ENCODE measurements at regions not wholly inside any gene's neighbourhood (a gene's known extent, or its start where the extent isn't known, plus 50 kb on each side); places are given as distances from the start of the nearest gene placed in this dataset.

DNA sequence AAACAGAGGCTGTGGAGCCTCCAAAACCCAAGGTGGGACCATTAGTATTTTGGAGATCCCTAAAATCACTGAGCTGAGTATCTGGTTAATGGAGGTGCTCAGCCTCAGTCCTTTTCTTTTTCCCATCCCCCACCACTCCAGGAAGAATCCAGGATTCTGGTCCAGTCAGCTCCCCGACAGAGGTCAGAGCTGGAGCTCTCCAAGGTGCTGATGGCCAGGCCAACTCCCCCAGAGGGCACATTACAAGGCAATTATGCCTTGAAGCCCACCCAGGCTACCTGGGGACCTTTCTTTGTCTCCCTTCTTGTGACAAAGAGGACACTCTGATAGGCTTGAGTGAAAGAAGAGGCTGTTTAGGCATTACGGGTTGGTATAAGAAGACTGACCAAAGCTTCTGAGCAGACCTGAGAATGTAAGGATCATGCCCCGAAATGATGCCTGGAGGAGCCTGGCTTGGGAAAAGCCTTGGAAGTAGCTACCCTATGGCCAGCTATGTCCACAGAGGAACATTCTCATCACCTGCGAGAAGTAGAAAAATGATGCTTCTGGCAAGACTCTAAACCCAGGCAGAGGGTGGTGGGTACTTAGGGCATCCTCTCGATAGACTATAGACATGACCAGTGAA is 102.5 kb upstream of the LDAH start:
- no peaks in the 10 kb centered on the region for H3K36me3 ChIP-seq (replicated peaks)
- H3K4me3 ChIP-seq = no peak overlapping the region
- DNase-seq (ENCODE audit: low spot score in 2 of 2) = peak in 1 of 2 experiments; percentile 54
- no peaks in the 10 kb centered on the region for H3K27me3 ChIP-seq (ENCODE audit: low read depth)
- in situ Hi-C loops (cut with MboI; ENCODE audit: low sequenced_read_pairs) = no loop called here
- no peaks in the 10 kb centered on the region for H3K9me3 ChIP-seq
- no peaks in the 10 kb centered on the region for H3K4me1 ChIP-seq

DNA sequence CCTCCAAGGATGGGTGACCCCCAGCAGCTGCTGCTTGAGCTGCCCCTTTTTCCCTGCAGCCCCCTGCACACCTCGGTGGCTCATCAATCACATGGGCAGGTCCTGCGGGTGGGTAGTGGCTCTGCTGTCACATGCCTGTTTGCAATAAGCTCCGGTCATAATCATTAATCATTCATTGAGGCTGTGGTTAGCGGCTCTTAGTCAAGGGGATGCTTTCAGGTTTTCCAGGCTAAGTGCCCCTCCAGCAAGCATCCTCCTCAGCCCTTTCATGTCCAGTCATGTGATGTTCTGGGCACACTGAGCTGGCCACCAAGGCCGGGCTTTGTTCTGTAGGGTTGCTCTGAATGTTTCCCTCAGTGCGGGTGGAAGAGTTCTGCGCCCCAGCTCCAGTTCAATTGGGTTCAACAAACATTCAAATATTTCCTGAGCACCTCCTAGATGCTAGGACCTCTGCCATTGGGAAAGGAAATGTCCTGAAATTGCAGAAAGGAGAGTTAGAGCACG is 96.4 kb upstream of the LDAH start:
- no peaks in the 10 kb centered on the region for H3K4me1 ChIP-seq
- in situ Hi-C loops (cut with MboI; ENCODE audit: low sequenced_read_pairs) = no loop called here

DNA sequence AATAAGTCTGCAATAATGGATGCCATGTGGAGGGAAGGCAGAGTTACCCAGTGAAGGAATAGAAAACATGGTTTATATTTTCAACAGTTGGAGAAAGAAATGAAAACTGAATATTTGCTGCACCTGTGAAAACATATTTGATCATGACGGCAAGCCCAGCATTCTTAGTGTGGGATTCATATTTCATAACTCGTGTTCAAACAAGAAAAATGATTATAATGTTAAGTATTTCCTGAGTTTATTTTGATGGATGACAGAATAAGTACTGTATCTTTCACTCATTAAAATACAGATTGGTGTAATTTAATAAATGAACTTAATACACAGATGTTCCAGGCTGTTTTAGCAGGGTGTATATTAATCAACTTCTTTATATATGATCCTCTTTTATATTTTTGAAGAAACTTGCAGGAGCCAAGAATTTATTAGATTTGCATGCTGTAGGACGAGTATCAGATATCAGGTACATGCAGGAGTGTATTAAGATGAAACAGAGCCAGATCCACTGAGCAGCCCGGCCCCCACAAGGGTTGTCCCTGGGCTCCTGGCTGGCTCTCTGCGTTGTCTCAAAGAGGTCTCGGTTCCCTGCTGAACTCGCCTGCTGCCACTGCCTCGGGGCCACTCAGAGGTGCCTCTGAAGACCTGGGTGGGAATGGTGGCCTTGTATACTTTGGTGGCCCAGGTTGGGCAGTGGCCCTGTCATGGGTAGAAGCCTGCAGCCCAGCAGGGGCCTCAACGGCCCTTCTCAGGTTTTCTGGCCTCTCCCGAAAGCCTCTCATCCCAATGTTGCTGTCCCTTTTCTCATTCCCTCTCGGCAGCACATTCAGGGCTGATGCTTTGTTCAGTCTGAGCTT is 95.0 kb upstream of the LDAH start:
- Histone ChIP-seq H3K36me3 (replicated peaks) (no peaks in the 10 kb centered on the region), H3K4me3 (no peak overlapping the region), H3K4me1 (no peaks in the 10 kb centered on the region), H3K27me3 (ENCODE audit: low read depth) (no peaks in the 10 kb centered on the region), H3K9me3 (no peaks in the 10 kb centered on the region)
- no peak for DNase-seq (ENCODE audit: low spot score in 2 of 2)
- in situ Hi-C loops (cut with MboI; ENCODE audit: low sequenced_read_pairs) = no loop called here

More for the DNA sequence above, 96.4 kb upstream of the LDAH start:
- no peak for DNase-seq (ENCODE audit: low spot score in 2 of 2)
- H3K36me3 ChIP-seq (replicated peaks) = no peaks in the 10 kb centered on the region
- H3K4me3 ChIP-seq = no peak overlapping the region
- no peaks in the 10 kb centered on the region for H3K27me3 ChIP-seq (ENCODE audit: low read depth)
- H3K9me3 ChIP-seq = no peaks in the 10 kb centered on the region

DNA sequence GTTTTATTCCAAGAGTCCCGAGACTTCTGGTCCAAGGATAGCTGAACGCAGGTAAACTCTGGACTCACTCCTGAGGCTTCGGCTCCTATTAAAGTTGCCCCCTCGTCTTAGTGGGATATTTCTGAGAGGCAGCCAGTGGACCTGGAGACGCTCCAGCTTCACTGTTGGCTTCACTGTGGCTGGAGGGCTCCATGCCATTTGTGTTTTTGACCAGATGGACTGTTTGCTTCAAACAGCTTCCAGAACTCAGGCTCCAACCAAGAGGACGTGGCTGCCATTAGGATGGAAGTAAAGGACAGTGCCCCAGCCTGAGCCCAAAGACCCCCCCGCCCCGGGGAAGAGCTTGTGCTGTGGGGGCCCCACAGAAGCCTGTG is 94.4 kb upstream of the LDAH start:
- H3K4me1 ChIP-seq = no peaks in the 10 kb centered on the region
- no peak overlapping the region for H3K4me3 ChIP-seq
- H3K9me3 ChIP-seq = no peaks in the 10 kb centered on the region
- no peak for DNase-seq (ENCODE audit: low spot score in 2 of 2)
- in situ Hi-C loops (cut with MboI; ENCODE audit: low sequenced_read_pairs) = no loop called here
- no peaks in the 10 kb centered on the region for H3K36me3 ChIP-seq (replicated peaks)
- no peaks in the 10 kb centered on the region for H3K27me3 ChIP-seq (ENCODE audit: low read depth)

DNA sequence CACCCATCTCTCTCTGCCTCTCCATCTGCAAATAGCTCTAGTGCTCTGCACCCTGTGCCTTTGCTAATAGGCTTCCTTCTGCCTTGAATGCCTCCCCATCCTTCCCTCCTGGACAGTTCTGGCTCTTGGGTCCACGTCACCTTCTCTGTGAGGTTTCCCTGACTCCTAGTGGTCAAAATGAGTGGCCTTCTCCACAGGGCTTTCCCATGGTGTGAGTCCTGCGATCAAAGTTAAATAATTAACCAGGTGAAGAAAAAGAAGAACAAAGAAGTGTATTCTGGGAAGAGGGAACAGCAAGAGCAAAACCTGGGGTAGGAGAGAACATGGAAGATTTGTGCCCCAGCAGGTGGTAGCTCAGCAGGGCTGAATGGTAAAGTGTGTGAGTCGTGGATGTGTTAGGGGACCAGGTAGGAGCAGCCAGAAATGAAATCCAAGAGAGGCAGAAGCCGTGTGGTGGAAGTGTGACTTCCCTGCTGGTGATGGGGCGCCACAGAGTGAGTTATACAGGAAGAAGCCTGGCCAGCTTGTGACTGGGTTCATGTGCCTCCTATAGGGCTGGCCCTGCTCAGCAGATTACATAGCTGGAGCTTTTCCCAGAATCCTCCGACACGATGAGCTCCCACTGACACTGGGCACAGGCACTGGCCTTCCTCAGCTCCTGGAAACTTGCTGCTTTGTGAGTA is 93.8 kb upstream of the LDAH start:
- Histone ChIP-seq H3K4me3 (no peak overlapping the region), H3K27me3 (ENCODE audit: low read depth) (no peaks in the 10 kb centered on the region), H3K4me1 (no peaks in the 10 kb centered on the region), H3K9me3 (no peaks in the 10 kb centered on the region), H3K36me3 (replicated peaks) (no peaks in the 10 kb centered on the region)
- in situ Hi-C loops (cut with MboI; ENCODE audit: low sequenced_read_pairs) = no loop called here
- DNase-seq (ENCODE audit: low spot score in 2 of 2) = no peak

DNA sequence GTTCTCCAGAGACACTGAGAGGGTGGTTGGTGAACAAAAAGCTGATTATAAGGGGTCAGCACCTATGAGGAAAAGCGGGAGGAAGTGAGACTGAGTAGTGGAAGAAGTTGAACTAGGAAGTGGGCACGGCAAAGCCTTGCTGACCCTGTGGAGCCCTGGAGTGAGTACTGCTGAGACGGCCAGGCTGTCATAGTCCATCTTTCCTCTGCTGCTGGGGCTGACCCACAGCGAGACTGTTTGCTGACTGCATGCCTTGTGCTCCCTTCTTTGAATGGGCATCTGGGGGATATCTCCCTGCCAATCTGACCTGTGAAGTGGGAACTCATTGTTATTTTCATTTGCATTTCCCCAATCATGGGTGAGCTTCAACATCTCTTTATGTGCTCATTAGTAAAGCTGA is 92.4 kb upstream of the LDAH start:
- no peak for DNase-seq (ENCODE audit: low spot score in 2 of 2)
- H3K36me3 ChIP-seq (replicated peaks) = no peaks in the 10 kb centered on the region
- in situ Hi-C loops (cut with MboI; ENCODE audit: low sequenced_read_pairs) = no loop called here
- no peak overlapping the region for H3K4me3 ChIP-seq
- no peaks in the 10 kb centered on the region for H3K4me1 ChIP-seq
- no peaks in the 10 kb centered on the region for H3K27me3 ChIP-seq (ENCODE audit: low read depth)
- no peaks in the 10 kb centered on the region for H3K9me3 ChIP-seq

GRCh38 chr2:20914771-20915170 is 91.9 kb upstream of the LDAH start:
- Histone ChIP-seq H3K4me1 (no peaks in the 10 kb centered on the region), H3K4me3 (no peak overlapping the region), H3K27me3 (ENCODE audit: low read depth) (no peaks in the 10 kb centered on the region), H3K9me3 (no peaks in the 10 kb centered on the region), H3K36me3 (replicated peaks) (no peaks in the 10 kb centered on the region)
- in situ Hi-C loops (cut with MboI; ENCODE audit: low sequenced_read_pairs) = no loop called here
- DNase-seq (ENCODE audit: low spot score in 2 of 2) = no peak

DNA sequence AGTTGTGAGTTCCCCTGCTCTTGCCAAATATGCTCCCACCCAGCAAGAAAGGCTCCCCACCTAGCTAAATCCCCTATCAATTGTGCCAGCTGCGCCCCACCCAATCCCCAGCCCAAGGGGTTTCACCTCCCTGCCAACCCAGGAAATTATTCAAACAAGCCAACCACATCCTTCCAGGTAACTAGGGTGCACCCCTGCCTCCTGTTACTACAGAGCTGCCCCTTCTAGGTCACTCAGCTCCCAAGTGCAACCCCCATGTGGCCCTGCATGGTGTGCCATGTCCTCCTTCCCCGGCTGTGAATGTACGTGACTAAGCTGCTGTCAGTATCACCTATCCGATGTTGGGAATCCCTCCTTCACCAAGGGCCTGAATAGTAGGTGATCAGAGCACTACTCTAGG is 91.2 kb upstream of the LDAH start:
- no peaks in the 10 kb centered on the region for H3K9me3 ChIP-seq
- no peaks in the 10 kb centered on the region for H3K27me3 ChIP-seq (ENCODE audit: low read depth)
- in situ Hi-C loops (cut with MboI; ENCODE audit: low sequenced_read_pairs) = no loop called here
- no peak overlapping the region for H3K4me3 ChIP-seq
- DNase-seq (ENCODE audit: low spot score in 2 of 2) = no peak
- H3K36me3 ChIP-seq (replicated peaks) = no peaks in the 10 kb centered on the region
- H3K4me1 ChIP-seq = no peaks in the 10 kb centered on the region

DNA sequence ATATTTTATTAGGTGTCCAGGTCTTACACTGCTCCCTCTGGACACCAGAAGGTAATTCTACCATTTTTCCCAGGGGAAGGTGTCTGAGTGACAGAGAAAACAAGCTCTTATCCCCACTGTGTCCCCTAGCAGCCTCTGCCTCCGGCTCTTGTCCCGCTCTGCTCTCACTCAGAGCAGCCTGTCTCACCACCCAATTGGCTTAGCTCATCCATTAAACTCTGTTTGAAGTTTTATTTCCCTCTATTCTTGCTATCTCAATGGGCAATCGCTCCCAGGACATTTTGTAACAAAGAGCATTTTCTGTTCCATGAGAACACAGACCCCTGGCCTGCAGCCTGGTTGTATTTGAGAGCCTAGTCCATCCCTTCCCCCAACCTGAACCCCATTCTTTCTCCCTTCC is 90.6 kb upstream of the LDAH start:
- in situ Hi-C loops (cut with MboI; ENCODE audit: low sequenced_read_pairs) = no loop called here
- Histone ChIP-seq H3K4me3 (no peak overlapping the region), H3K4me1 (no peaks in the 10 kb centered on the region), H3K36me3 (replicated peaks) (no peaks in the 10 kb centered on the region), H3K27me3 (ENCODE audit: low read depth) (no peaks in the 10 kb centered on the region), H3K9me3 (no peaks in the 10 kb centered on the region)
- no peak for DNase-seq (ENCODE audit: low spot score in 2 of 2)

DNA sequence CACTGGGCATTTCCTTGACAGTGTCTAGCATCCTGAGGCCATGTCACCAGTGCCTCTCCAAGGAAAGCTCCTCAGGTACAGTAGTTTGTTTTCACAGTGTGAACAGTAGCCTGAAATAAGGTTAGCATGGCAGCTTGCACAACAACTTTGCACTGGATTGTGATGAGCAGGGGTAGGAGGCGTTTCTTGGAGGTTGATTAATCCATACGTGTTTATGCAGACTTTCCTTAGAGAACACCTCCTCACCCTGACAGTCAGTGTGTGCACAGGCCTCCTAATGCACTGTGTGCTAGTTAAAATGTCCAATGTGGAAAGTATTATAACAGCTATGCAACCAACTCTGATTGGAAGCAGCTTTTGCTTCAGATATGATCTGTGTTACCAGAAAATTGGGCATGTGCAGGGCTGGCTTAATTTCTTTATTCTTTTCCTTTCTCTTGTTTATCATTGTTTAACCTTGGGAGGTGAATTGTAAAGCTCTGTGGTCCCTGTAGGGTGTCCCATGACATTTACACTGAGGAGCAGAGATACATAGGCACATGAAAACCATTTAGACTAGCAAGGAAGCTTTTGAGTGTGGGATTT is 77.2 kb upstream of the LDAH start:
- Histone ChIP-seq H3K9me3 (no peaks in the 10 kb centered on the region), H3K4me1 (no peaks in the 10 kb centered on the region), H3K27me3 (ENCODE audit: low read depth) (peaks cover 2% of the 10 kb centered on the region; the same call in 1 of the 2 replicates), H3K4me3 (no peak overlapping the region), H3K36me3 (replicated peaks) (no peaks in the 10 kb centered on the region)
- DNase-seq (ENCODE audit: low spot score in 2 of 2) = no peak
- in situ Hi-C loops (cut with MboI; ENCODE audit: low sequenced_read_pairs) = no loop called here

DNA sequence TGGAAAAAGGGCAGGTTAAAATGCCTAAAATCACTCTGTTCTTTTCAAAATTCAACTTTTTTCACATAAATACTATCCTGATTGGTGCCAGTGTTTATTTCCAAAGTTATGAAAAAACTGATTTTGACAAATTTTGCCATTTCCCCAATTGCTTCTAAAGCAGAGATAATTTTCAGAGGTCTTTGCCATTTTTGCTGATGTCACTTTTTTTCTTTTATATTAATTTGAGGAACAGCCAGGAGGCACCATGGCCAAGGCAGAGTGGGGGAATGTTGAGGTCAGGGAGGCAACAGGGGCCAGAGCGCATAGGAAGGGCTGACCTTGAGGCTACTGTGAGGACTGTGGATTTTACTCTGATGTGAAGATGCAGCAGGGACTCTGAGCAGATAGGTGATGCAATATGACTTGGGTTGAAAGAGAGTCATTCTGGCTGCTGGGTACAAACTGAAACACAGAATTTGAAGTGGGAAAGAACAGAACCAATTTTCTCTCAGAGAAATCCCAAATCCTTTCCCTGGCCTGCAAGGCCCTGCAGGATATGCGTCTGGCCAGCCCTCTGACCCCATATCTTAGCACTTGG is 75.1 kb upstream of the LDAH start:
- in situ Hi-C loops (cut with MboI; ENCODE audit: low sequenced_read_pairs) = no loop called here
- Histone ChIP-seq H3K27me3 (ENCODE audit: low read depth) (peaks cover 2% of the 10 kb centered on the region; the same call in 1 of the 2 replicates), H3K36me3 (replicated peaks) (no peaks in the 10 kb centered on the region), H3K4me1 (no peaks in the 10 kb centered on the region), H3K4me3 (no peak overlapping the region), H3K9me3 (no peaks in the 10 kb centered on the region)
- no peak for DNase-seq (ENCODE audit: low spot score in 2 of 2)

DNA sequence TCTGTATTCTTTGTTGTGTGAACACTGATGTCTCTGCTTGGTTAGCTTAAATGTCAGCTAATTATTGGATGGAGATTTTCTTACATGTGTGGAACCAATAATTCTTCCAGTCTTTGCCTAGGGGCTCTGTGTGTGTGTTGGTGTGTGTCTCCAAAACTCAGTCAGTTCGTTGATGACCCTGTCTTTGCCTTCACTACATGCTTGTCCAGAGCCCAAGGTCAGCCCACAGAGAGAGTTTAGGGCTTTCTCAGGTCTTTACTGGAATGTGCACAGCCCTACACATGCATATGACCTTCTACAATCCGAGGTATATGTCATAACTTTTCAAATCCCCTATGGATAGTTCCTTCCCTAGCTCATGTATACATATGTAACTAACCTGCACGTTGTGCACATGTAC is 74.1 kb upstream of the LDAH start:
- H3K9me3 ChIP-seq = no peaks in the 10 kb centered on the region
- in situ Hi-C loops (cut with MboI; ENCODE audit: low sequenced_read_pairs) = no loop called here
- DNase-seq (ENCODE audit: low spot score in 2 of 2) = no peak
- H3K27me3 ChIP-seq (ENCODE audit: low read depth) = peaks cover 2% of the 10 kb centered on the region; the same call in 1 of the 2 replicates
- H3K36me3 ChIP-seq (replicated peaks) = no peaks in the 10 kb centered on the region
- no peaks in the 10 kb centered on the region for H3K4me1 ChIP-seq
- H3K4me3 ChIP-seq = no peak overlapping the region

DNA sequence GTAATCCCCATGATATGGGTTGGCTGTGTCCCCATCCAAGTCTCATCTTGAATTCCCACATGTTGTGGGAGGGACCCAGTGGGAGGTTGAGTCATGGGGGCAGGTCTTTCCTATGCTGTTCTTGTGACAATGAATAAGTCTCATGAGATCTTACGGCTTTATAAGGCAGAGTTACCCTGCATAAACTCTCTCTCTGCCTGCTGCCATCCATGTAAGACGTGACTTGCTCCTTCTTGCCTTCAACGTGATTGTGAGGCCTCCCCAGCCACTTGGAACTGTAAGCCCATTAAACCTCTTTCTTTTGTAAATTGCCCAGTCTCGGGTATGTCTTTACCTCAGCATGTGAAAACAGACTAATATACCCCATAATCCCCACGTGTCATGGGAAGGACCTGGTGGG is 61.9 kb upstream of the LDAH start:
- Histone ChIP-seq H3K4me3 (no peak overlapping the region), H3K27me3 (ENCODE audit: low read depth) (no peaks in the 10 kb centered on the region), H3K36me3 (replicated peaks) (no peaks in the 10 kb centered on the region), H3K9me3 (no peaks in the 10 kb centered on the region), H3K4me1 (no peaks in the 10 kb centered on the region)
- in situ Hi-C loops (cut with MboI; ENCODE audit: low sequenced_read_pairs) = no loop called here
- no peak for DNase-seq (ENCODE audit: low spot score in 2 of 2)

Measured in HAP-1 (cell line).